MM.1S (cell line): ENCODE measurements at regions not wholly inside any gene's neighbourhood (a gene's known extent, or its start where the extent isn't known, plus 50 kb on each side); places are given as distances from the start of the nearest gene placed in this dataset.

Source experiments
- DNase-seq: peaks from one replicate; pipeline ENCODE4 v3.0.0-alpha.2; 2015
- H2AFZ ChIP-seq: fragments of 300-600 bp; sonication (generic); 2 replicates; pipeline ENCODE4 v1.6.0; 2016; ENCODE audit warnings: antibody characterized with exemption, low read length
- H3F3A ChIP-seq: fragments of 300-600 bp; sonication (generic); 2 replicates; pipeline ENCODE4 v1.6.1; 2016; ENCODE audit warnings: mild to moderate bottlenecking, antibody characterized with exemption, low read length, moderate library complexity, mixed read lengths; ENCODE audit not compliant: insufficient read depth
- H3K27ac ChIP-seq: fragments of 300-600 bp; sonication (generic); 2 replicates; pipeline ENCODE4 v1.5.1; 2016; ENCODE audit warnings: mild to moderate bottlenecking, low read length
- H3K27me3 ChIP-seq: fragments of 300-600 bp; sonication (generic); replicated peaks from 2 replicates; pipeline ENCODE4 v1.6.0; 2016; ENCODE audit warnings: low read length; ENCODE audit not compliant: insufficient read depth
- H3K36me3 ChIP-seq: fragments of 300-600 bp; sonication (generic); replicated peaks from 2 replicates; pipeline ENCODE4 v1.6.1; 2016; ENCODE audit warnings: mild to moderate bottlenecking, low read length, mixed read lengths; ENCODE audit not compliant: insufficient read depth
- H3K4me1 ChIP-seq: fragments of 300-600 bp; sonication (generic); 2 replicates; pipeline ENCODE4 v1.6.1; 2016; ENCODE audit warnings: low read length, mixed read lengths
- H3K4me2 ChIP-seq: fragments of 300-600 bp; sonication (generic); 2 replicates; pipeline ENCODE4 v1.6.0; 2016; ENCODE audit warnings: low read depth, low read length
- H3K4me3 ChIP-seq: fragments of 300-600 bp; sonication (generic); 2 replicates; pipeline ENCODE4 v1.5.1; 2016; ENCODE audit warnings: low read length, mixed read lengths
- H3K79me2 ChIP-seq: fragments of 300-600 bp; sonication (generic); 2 replicates; pipeline ENCODE4 v1.6.1; 2016; ENCODE audit warnings: mixed run types, low read length, mixed read lengths
- H3K9ac ChIP-seq: fragments of 300-600 bp; sonication (generic); 2 replicates; pipeline ENCODE4 v1.6.1; 2016; ENCODE audit warnings: low read length, mixed read lengths
- H3K9me2 ChIP-seq: fragments of 300-600 bp; sonication (generic); replicated peaks from 2 replicates; pipeline ENCODE4 v1.6.1; 2016; ENCODE audit warnings: mild to moderate bottlenecking, low read length, mixed read lengths; ENCODE audit not compliant: insufficient read depth
- H3K9me3 ChIP-seq: fragments of 300-600 bp; sonication (generic); replicated peaks from 2 replicates; pipeline ENCODE4 v1.6.1; 2016; ENCODE audit warnings: mild to moderate bottlenecking, low read length, mixed read lengths; ENCODE audit not compliant: insufficient read depth
- H4K20me1 ChIP-seq: fragments of 300-600 bp; sonication (generic); 2 replicates; pipeline ENCODE4 v1.6.1; 2016; ENCODE audit warnings: mild to moderate bottlenecking, low read length, moderate library complexity, mixed read lengths; ENCODE audit not compliant: insufficient read depth
- CTCF ChIP-seq: fragments of 300-600 bp; sonication (generic); IDR thresholded peaks from 2 replicates; pipeline ENCODE4 v1.5.1; 2016; ENCODE audit warnings: antibody characterized with exemption, low read length, mixed read lengths
- EZH2 ChIP-seq: fragments of 300-600 bp; sonication (generic); optimal IDR thresholded peaks from 2 replicates; pipeline ENCODE3; 2017; ENCODE audit warnings: low read depth, mild to moderate bottlenecking, antibody characterized with exemption, low read length, mixed read lengths
- EZH2phosphoT487 ChIP-seq: fragments of 300-600 bp; sonication (generic); IDR thresholded peaks from 2 replicates; pipeline ENCODE4 v1.6.1; 2018; ENCODE audit warnings: antibody characterized with exemption, low read length

DNA sequence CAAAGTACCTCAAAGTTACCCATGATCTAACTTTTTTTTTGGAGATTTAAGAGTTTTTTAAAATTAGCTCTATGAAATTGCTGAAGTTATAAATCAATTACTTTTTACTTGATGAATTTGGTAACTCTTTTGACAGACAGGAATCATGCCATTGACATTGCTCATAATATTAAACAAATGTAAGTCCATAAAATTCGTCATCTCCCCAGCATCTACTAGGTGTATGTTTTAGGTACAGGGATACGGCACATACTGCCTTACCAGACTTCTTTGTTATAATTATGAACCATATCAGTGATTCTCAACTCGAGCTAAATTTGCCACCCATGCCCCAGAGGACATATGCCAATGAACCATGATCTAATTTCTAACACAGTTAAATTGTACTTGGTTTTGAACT lies 247.5 kb upstream of the TGFBR2 start:
- Histone ChIP-seq H3K4me1 (peaks cover 10% of the 10 kb centered on the region), H3F3A (peaks cover under 1% of the 10 kb centered on the region; the same call in 1 of the 2 replicates), H3K9me3 (no peaks in the 10 kb centered on the region), H2AFZ (no peak overlapping the region), H4K20me1 (no peaks in the 10 kb centered on the region), H3K4me2 (no peak overlapping the region), H3K27ac (no peak overlapping the region), H3K36me3 (no peaks in the 10 kb centered on the region), H3K79me2 (no peaks in the 10 kb centered on the region), H3K9me2 (no peaks in the 10 kb centered on the region), H3K27me3 (no peaks in the 10 kb centered on the region), H3K9ac (no peak overlapping the region), H3K4me3 (no peak overlapping the region)
- TF ChIP-seq EZH2 (no peak), CTCF (no peak), EZH2phosphoT487 (no peak)
- DNase-seq: no peak

- Histone ChIP-seq H3K27me3 (no peaks in the 10 kb centered on the region), H3K4me2 (no peak overlapping the region), H3K36me3 (no peaks in the 10 kb centered on the region), H3F3A (no peaks in the 10 kb centered on the region), H3K27ac (no peak overlapping the region), H2AFZ (no peak overlapping the region), H3K9me3 (no peaks in the 10 kb centered on the region), H3K9ac (no peak overlapping the region), H4K20me1 (no peaks in the 10 kb centered on the region), H3K79me2 (no peaks in the 10 kb centered on the region), H3K9me2 (no peaks in the 10 kb centered on the region), H3K4me3 (no peak overlapping the region), H3K4me1 (no peaks in the 10 kb centered on the region)
- TF ChIP-seq CTCF (no peak), EZH2 (no peak), EZH2phosphoT487 (no peak)
- DNase-seq: no peak
Observed at GRCh38 chr3:30368978-30369377, 237.4 kb upstream of the TGFBR2 start.

GRCh38 chr3:30370681-30371271 lies 235.6 kb upstream of the TGFBR2 start:
- H3K9me2 ChIP-seq: no peaks in the 10 kb centered on the region
- H3K79me2 ChIP-seq: no peaks in the 10 kb centered on the region
- no peaks in the 10 kb centered on the region for H3K36me3 ChIP-seq
- no peaks in the 10 kb centered on the region for H3K27me3 ChIP-seq
- no peak overlapping the region for H3K4me2 ChIP-seq
- H3K4me3 ChIP-seq: no peak overlapping the region
- DNase-seq: no peak
- TF ChIP-seq EZH2phosphoT487 (no peak), CTCF (no peak), EZH2 (no peak)
- no peaks in the 10 kb centered on the region for H3K9me3 ChIP-seq
- no peak overlapping the region for H3K27ac ChIP-seq
- no peak overlapping the region for H3K9ac ChIP-seq
- H3F3A ChIP-seq: no peaks in the 10 kb centered on the region
- no peak overlapping the region for H2AFZ ChIP-seq
- no peaks in the 10 kb centered on the region for H3K4me1 ChIP-seq
- no peaks in the 10 kb centered on the region for H4K20me1 ChIP-seq
